NCI-H2107 treated with DMSO at 0.1 percent for 48 hours (cell line): ENCODE measurements at regions not wholly inside any gene's neighbourhood (a gene's known extent, or its start where the extent isn't known, plus 50 kb on each side); places are given as distances from the start of the nearest gene placed in this dataset.
"Not testable (repeated sequence)": the region's sequence is repeated elsewhere in the genome, so short reads cannot be mapped to it uniquely, and the experiment has no call there.

Experiments
- DNase-seq: peaks from one replicate; lab custom pipeline; 2025; ENCODE audit not compliant: unreplicated experiment; lab: John Stamatoyannopoulos, UW

DNA sequence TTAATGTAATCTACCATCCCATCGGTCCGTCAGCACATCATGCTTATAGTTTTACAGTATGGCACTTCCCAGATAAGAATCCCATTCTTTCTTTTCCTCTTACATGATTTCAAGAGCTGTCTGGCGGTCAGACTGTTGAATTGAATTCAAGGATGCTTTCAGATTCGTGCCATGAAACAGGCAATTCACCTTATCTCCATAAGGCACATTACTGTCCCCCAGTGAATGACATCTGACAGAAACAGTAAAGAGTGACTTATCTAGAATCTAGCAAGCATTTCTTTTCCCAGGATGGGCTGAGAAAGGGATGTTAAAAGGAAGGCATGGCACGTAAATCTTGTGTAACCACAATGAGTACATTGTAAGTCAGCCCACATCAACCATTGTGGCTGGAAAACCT, 61.1 kb upstream of the SEM1 start:
- no peak for DNase-seq

GRCh38 chr7:96772139-96772694, 62.6 kb upstream of the SEM1 start:
- DNase-seq = no peak

- no peak for DNase-seq
Measured at GRCh38 chr7:96773483-96773882, 63.8 kb upstream of the SEM1 start.

GRCh38 chr7:96774358-96774757, 64.7 kb upstream of the SEM1 start:
- DNase-seq = no peak

GRCh38 chr7:96775046-96775445, 65.4 kb upstream of the SEM1 start:
- DNase-seq = no peak

DNA sequence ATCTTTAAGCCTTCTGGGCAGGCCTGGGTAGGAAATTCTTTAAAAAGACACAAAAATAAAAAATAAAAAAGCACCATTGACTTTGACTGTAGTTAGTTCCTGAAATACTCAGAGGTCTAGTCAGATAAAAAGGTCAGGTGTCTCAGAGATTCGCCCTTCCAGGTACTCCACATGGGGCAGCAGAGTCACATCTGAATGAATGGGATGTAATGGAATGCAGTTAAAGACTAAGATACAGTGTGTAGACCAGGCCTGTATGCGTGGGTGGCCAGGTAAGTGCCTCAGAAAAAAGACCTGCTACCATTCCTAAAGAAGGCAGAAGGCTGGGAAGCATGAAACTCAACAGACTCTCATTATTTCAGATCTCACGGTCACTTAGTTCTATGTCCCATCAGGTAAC, 68.6 kb upstream of the SEM1 start:
- no peak for DNase-seq

GRCh38 chr7:96781919-96782318, 72.3 kb upstream of the SEM1 start:
- no peak for DNase-seq

GRCh38 chr7:96782686-96783298, 73.1 kb upstream of the SEM1 start:
- not testable (repeated sequence) for DNase-seq

- DNase-seq = no peak
Measured at GRCh38 chr7:96784597-96784996, 75.0 kb upstream of the SEM1 start.

DNA sequence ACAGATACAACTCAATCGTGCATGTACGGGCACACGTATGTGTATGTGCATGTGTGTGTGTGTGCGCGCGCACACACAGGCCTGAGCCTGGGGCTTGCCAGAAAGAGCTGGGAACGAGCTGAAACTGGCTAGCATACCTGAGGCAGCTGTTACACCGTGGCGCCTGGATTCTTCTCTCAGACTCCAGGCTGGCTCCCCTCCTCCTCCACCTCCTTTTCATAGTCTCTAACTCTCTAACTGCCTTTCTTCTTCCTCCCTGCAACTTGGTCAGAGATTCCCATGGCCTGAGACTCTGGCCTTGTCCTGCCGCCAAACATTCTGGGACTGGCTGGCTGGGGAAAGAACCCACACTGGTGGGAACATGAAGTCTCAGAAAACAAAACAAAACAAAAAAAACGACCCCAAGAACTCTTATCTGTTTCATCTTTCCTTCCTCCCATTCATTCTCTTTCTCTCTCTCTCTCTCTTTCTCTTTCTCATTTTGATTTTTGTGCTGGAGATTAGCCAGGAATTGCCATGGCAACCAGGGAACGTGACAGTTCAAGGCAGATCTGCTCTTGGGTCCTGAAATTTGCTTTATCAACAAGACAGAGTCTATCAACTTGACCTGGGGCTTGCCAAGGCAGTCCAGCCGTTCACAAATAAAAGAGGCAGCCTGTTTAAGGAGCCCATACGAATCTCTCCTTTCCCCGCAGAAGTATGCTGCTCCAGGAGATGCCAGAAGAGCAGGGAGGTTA, 76.8 kb upstream of the SEM1 start:
- DNase-seq = no peak

DNA sequence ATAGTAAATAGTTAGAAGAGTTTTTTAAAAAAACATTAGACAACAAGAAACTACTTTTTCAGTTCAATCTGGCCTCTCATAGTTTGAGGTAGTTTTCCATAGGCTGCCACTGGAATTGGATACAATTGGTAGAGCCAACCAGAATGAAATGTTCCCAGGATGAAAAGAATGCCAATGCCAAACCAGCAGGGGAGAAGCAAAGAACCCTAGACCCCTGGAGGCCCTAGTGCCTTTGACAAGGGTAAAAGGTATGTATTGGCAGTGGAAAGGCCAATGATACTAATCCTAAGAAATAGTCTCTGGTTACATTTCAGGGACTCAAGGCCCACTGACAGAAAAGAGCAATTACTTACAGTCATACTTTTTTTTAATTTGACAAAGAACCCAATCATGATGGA, 77.4 kb upstream of the SEM1 start:
- no peak for DNase-seq

GRCh38 chr7:96789914-96790313, 80.3 kb upstream of the SEM1 start:
- DNase-seq = no peak

DNA sequence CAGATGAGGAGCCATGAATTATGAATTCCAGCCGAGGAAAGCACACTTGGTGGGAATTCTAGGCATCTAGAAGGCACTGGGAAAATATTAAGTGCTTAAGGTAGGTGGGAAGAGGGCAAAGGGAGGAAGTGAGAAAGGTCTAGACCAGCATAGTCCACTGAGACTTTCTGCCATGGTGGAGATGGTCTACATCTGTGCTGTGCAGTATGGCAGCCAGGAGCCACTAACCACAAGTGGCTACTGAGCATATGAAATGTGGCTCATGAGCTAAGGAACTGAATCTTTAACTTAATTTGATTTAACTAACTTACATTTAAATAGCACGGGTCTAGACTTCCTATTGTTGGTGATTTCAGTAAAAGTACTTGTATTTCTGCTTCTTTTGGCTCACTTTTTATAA, 82.5 kb upstream of the SEM1 start:
- DNase-seq = no peak

GRCh38 chr7:96794063-96794462, 84.4 kb upstream of the SEM1 start:
- no peak for DNase-seq

- DNase-seq = no peak
Measured at GRCh38 chr7:96800122-96800521, 90.5 kb upstream of the SEM1 start.

DNA sequence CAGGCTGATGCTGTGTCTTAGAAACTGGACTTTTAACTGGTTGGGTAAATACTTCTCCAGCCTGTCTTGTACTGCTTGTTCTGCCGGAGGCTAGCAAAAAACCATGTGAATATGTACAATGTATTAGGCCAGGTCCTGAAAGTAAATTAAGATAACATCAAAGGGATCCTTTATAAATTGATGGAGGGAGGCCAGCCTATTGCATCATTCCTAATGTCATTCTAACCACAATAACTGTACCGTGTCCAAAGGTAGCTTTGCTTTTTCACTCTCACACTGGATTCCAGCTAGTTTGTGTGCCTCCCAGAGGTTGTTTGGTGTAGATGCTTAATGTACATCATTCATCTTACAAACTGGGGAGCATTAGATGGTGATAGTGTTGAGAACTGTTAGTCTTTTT, 91.2 kb upstream of the SEM1 start:
- peak; percentile 38 for DNase-seq

DNA sequence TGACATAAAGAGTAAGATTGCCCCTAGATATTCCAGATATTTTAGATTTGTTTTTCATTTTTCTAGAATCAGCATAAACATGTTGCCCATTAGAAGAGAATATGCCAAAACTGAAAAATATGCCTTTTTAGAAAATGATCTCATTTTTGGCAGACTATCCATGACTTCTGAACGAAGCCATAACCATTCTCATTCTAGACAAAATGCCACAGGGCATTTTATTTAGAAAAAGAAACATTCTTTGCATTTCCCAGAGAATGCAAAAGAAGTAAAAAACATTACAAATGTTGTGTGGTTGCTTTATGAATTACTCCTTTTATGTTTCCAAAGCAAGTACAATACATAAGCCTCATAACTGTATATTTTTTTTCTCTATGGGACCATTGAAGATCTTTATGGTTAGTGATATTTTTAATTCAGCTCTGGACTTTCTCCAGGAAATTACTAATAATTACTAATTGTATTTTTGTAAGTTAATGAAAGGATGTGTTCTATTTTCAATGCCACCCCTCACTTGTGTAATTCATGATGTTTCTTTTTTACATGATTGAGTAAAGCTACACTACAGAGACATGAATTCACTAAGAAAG, 109.6 kb upstream of the SEM1 start:
- DNase-seq = no peak

GRCh38 chr7:96821131-96821530, 111.5 kb upstream of the SEM1 start:
- DNase-seq = not testable (repeated sequence)

GRCh38 chr7:96822824-96823223, 113.2 kb upstream of the SEM1 start:
- no peak for DNase-seq

DNA sequence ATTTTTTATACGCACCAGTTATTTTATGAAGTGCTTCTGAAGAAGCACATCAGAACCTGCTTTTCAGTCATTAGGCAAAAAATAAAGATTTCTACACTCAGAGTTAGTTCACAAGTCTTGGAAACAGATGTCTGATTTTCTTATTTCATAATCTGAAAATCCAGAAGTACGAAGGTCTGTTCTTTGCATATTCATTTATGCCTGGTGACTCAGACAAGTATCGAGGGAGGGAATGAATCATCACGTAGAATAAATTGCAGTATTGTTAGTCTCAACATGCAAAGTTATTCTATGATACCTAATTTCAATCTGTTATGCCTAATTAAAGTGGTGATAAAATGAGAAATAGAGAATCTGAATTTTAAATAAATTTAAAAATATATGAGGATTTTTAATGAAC, 113.6 kb upstream of the SEM1 start:
- DNase-seq = no peak

GRCh38 chr7:96824686-96825085, 115.0 kb upstream of the SEM1 start:
- no peak for DNase-seq

DNA sequence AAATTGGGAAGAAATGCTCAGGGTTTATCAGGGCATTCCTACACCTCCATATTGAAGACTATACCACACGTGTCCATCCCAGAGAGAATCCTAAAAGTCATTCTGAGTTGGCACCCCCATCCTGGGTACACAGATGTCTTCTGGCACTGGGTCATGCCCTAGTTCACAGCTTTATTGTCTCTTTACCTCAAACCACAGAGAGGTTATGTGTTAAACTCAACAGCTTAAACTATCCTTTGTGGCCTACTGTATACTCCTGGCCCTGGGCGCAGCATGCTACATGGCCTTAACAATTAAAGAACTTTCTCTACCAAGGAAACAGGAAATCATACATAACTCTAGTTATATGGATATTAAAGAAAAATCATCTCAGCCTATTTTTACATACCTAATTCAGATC, 115.6 kb upstream of the SEM1 start:
- DNase-seq = no peak
